HG03439 (cell line): ENCODE measurements at regions not wholly inside any gene's neighbourhood (a gene's known extent, or its start where the extent isn't known, plus 50 kb on each side); places are given as distances from the start of the nearest gene placed in this dataset.
"Not testable (repeated sequence)": the region's sequence is repeated elsewhere in the genome, so short reads cannot be mapped to it uniquely, and the experiment has no call there.

Experiments
- ATAC-seq: cut with Tn5 transposase; IDR thresholded peaks from one replicate; pipeline ENCODE4 v1.9.1; 2021; ENCODE audit warnings: mild to moderate bottlenecking, moderate library complexity; ENCODE audit not compliant: unreplicated experiment

- no peak for ATAC-seq
Measured at GRCh38 chr2:122663620-122664019, 908.2 kb downstream of the TSN start.

- no peak for ATAC-seq
Measured at GRCh38 chr2:122669627-122670026, 914.2 kb downstream of the TSN start.

- no peak for ATAC-seq
Measured at GRCh38 chr2:122670897-122671296, 915.4 kb downstream of the TSN start.

GRCh38 chr2:122680662-122681061, 925.2 kb downstream of the TSN start:
- no peak for ATAC-seq

GRCh38 chr2:122681626-122682025, 926.2 kb downstream of the TSN start:
- peak; percentile 51 for ATAC-seq

DNA sequence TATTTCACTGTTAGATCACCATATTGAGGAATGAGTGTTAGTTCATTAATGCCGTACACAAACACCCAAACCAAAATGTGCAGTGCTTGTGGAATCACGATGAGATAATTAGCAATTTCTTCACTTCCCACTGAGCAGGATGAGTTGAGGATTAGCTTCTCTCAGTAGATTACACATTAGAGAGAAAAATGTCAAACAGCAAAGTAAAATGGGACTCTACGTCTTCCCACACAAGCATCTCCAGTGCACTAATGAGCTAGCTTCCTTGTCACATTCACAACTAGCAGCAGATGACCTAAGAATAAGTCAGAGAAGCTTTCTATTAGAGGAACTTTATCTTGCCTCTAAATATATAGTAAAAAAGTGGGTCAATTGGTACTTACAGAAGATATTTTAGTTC, 926.9 kb downstream of the TSN start:
- no peak for ATAC-seq

DNA sequence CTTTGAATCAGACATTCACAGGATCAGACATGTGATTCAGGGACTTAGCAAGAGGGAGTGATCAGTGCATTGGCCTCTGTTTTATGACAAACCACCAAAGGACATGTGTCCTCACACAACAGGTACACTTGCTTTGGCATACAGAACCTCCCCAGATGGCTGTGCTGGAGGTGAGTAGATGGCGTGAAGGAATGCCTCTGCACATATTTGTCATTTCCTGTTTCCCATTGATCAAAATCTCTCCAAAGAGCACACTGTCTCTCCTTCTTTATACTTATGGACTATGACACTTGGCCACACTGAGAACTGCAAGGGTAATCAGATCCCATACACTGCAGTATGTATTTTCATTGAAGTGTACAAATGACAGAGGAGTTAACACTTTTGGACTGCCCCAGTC, 927.6 kb downstream of the TSN start:
- ATAC-seq: no peak

GRCh38 chr2:122692400-122693083, 937.1 kb downstream of the TSN start:
- ATAC-seq: no peak

DNA sequence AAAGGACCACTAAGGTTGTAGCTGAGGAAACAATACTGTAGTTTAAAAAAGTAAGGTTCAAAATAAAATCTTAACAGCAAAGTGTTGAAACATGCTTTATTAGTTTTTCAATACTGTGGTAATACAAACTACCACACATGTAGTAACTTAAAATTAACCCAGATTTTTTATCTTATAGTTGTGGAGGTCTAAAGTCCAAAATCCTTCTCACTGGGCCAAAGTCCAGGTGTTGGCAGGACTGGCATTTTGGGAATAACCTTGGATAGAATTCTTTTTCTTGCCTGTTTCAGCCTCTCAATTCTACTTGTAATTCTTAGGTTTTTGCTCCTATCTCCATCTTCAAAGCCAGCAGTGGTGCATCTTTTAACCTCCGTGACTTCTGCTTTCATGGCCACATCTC, 942.0 kb downstream of the TSN start:
- no peak for ATAC-seq

DNA sequence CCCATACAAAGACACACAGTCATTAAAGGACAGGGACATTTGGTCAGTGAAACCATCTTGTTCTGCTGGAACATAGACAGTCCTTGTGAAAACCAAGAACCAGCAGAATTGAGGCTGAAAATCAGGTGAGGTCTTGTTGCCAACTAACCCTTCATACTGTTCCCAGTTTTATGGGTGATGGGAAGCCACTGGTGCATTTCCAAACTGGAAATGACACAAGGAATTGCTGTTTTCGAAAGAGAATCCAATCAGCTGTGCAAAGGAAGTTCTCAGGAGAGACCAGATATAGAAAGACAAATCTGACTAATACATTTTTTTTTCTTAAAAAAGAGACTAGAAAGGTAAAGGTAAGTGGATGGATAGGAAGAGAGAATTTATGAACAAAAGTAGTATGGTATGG, 948.2 kb downstream of the TSN start:
- ATAC-seq: no peak

GRCh38 chr2:122704109-122704563, 948.7 kb downstream of the TSN start:
- peak; percentile 67 for ATAC-seq

- ATAC-seq: no peak
Measured at GRCh38 chr2:122705746-122706145, 950.3 kb downstream of the TSN start.

DNA sequence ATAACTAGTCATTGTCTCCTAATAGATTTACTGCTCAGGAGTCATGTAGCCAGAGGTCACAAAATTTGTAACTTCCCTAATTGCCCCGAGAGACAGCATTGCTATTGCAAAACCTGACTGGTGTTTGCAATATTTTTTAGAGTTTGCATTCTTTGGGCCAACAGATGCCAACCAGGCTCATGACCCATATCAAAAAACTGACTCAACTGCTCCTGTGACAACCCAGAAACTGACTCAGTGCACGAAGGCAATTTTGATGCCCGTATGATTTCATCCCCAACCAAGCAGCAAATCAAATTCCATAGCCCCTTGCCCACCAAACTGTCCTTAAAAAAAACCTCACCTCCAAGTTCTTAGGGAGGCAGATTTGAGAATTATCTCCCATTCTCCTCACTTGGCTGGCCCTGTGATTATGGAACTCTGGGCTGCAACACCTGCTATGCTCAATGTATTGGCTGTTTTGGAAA, 951.3 kb downstream of the TSN start:
- no peak for ATAC-seq

DNA sequence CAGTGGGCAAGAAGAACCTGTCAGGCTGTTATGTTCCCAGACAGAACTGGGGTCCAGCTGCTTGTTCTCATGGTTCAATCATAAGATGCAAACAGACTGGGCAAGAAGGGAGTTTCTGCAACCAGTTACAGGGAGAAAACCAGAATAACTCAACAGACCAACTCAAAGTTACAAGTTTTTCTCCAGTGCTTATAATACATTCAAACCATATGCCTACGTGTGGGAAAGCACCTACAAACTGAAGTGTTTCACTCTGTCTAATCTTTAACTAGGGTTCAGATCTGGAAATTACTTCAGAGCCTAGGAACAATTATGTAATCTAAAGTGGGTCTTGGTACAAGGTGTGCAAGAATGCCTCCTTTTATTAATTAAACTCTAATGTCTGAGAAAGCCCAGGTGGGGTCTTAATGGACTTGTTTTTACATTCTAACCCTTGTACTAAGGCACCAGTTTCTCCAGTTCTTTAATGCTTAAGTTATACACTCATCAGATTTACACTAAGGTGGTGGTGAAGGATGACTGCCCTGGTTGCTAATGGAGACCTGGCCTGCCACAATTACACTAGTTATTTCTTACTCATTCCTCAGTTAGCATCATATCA, 951.9 kb downstream of the TSN start:
- ATAC-seq: no peak

GRCh38 chr2:122710049-122710448, 954.6 kb downstream of the TSN start:
- no peak for ATAC-seq

DNA sequence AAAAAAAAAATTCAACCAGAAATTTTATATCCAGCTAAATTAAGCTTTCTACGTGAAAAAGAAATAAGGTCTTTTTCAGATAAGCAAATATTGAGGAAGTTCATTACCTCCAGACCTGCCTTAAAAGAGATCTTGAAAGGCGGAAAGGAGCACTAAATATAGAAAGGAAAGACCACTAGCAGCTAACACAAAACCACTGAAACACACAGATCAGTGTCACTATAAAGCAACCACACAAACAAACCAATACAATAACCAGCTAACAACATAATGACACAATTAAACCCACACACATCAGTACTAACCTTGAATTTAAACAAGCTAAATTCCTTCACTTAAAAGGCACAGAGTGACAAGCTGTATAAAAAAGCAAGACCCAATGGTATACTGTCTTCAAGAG, 958.3 kb downstream of the TSN start:
- ATAC-seq: no peak

DNA sequence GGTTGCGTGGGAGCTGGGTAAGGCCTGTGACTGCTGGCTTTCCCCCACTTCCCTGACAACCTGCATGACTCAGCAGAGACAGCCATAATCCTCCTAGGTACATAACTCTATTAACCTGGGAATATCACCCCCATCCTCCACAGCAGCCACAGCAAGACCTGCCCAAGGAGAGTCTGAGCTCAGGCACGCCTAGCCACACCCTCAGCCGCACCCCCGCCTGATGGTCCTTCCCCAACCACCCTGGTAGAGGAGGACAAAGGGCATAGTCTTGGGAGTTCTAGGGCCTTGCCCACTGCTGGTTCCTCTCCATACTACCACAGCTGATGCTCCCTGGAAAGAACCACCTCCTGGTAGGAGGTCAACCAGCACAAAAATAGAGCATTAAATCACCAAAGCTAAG, 965.4 kb downstream of the TSN start:
- not testable (repeated sequence) for ATAC-seq

DNA sequence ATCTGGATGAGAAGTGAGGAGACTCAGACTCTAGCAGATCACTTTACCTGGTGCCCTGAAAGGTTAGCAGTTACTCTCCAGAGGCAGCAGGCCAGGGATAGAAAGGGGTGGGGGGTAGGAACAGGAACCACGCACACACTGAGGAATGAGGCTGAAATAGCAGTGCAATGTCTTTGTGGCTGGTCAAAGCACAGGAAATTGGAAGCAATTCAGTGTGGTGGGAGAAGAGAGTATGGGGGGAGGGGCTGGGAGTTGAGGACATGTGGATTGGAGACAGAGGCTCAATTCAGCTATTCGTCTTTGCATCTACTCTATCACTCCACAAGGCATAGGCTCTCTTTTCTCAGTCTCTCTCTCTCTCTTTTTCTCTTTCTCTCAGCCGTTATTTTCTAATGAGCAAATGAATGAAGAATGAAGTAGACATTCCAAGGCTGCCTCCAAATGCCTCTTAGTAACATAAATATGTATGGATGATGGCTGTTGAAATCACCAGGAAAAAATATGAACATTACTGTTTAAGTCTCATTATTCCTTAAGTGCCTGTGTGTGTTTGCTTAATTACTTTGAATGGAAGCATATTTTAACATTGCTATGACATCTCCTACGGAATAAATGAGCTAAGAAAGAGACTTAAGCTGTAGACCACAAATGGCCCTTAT, 979.4 kb downstream of the TSN start:
- ATAC-seq: no peak

GRCh38 chr2:122736279-122736678, 980.8 kb downstream of the TSN start:
- ATAC-seq: no peak

DNA sequence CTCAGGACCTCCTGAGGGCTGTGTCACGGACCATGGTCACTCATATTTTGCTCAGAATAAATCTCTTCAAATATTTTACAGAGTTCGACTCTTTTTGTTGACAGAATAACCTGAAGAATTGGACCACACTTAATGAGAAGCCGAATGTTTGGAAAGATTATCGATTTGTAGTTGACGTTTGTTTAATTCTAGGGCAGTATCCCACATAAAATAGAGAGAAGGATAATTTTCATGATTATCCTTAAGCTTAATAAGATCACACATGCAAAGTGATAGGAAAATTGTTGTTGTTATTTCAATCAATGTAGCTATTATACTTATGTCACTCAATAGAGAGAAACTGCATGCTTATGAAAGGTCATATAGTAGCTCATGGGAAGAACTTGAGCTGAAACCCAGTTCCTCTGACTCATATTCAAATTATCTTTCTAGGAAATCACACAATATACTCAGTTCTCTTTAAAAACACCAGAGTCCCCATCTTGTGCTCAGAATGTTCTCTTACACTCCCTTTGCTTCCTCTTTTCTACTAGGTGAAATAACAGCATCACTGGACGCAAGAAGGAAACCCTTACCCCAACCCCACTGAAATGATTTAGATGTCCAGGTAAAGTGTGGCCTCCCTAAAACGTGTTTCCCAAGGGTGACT, 982.1 kb downstream of the TSN start:
- ATAC-seq: peak; percentile 91

- no peak for ATAC-seq
Measured at GRCh38 chr2:122739732-122740593, 984.5 kb downstream of the TSN start.
